Activated CD4-positive, alpha-beta T cell treated with anti-CD3 and anti-CD28 coated beads, Interleukin-2, amount 10 ng/mL, durations not matched to agents 24 days and 14 days (primary cell): ENCODE measurements at regions not wholly inside any gene's neighbourhood (a gene's known extent, or its start where the extent isn't known, plus 50 kb on each side); places are given as distances from the start of the nearest gene placed in this dataset.

ENCODE experiments used
- DNase-seq: peaks from one replicate; pipeline ENCODE4 v3.0.0; 2022
- H3K27ac Mint-ChIP-seq: one replicate; pipeline ENCODE4 v1.8.0; 2022; ENCODE audit warnings: mild to moderate bottlenecking, mixed read lengths
- H3K27me3 Mint-ChIP-seq: one replicate; pipeline ENCODE4 v1.8.0; 2022; ENCODE audit warnings: mixed read lengths
- H3K36me3 Mint-ChIP-seq: one replicate; pipeline ENCODE4 v1.8.0; 2022; ENCODE audit warnings: low read depth, mild to moderate bottlenecking, mixed read lengths
- H3K4me1 Mint-ChIP-seq: one replicate; pipeline ENCODE4 v1.8.0; 2021; ENCODE audit warnings: mixed read lengths
- H3K4me3 Mint-ChIP-seq: one replicate; pipeline ENCODE4 v1.8.0; 2022; ENCODE audit warnings: mild to moderate bottlenecking, moderate library complexity, mixed read lengths
- H3K9me3 Mint-ChIP-seq: one replicate; pipeline ENCODE4 v1.8.0; 2021; ENCODE audit warnings: mixed read lengths
- intact Hi-C: fragments of 100-400 bp; cut with micrococcal nuclease; formaldehyde crosslinking; loops from one replicate; pipeline ENCODE4 v1.15.1; 2023

- H3K27me3 Mint-ChIP-seq = peaks cover 8% of the 10 kb centered on the region
- intact Hi-C loops = no loop called here
- no peak for DNase-seq
- no peaks in the 10 kb centered on the region for H3K4me1 Mint-ChIP-seq
- H3K36me3 Mint-ChIP-seq = no peaks in the 10 kb centered on the region
- H3K27ac Mint-ChIP-seq = no peak overlapping the region
- no peaks in the 10 kb centered on the region for H3K9me3 Mint-ChIP-seq
- no peak overlapping the region for H3K4me3 Mint-ChIP-seq
Observed at GRCh38 chr9:3161912-3162311, 318.0 kb upstream of the PUM3 start.

- Mint-ChIP-seq H3K4me1 (no peaks in the 10 kb centered on the region), H3K36me3 (no peaks in the 10 kb centered on the region), H3K4me3 (no peak overlapping the region), H3K27ac (no peak overlapping the region), H3K27me3 (peaks cover 2% of the 10 kb centered on the region), H3K9me3 (no peaks in the 10 kb centered on the region)
- DNase-seq = no peak
- intact Hi-C loops = no loop called here
Observed at GRCh38 chr9:3157011-3157410, 313.1 kb upstream of the PUM3 start.

GRCh38 chr9:3151672-3152576, 308.0 kb upstream of the PUM3 start:
- H3K36me3 Mint-ChIP-seq = no peaks in the 10 kb centered on the region
- H3K27me3 Mint-ChIP-seq = peaks cover 2% of the 10 kb centered on the region
- DNase-seq = no peak
- no peak overlapping the region for H3K4me3 Mint-ChIP-seq
- H3K27ac Mint-ChIP-seq = no peak overlapping the region
- H3K9me3 Mint-ChIP-seq = peaks cover 3% of the 10 kb centered on the region
- no peaks in the 10 kb centered on the region for H3K4me1 Mint-ChIP-seq
- intact Hi-C loops = no loop called here

- intact Hi-C loops = no loop called here
- Mint-ChIP-seq H3K4me3 (no peak overlapping the region), H3K36me3 (no peaks in the 10 kb centered on the region), H3K9me3 (peaks cover 3% of the 10 kb centered on the region), H3K4me1 (no peaks in the 10 kb centered on the region), H3K27ac (no peak overlapping the region), H3K27me3 (peaks cover 2% of the 10 kb centered on the region)
- DNase-seq = no peak
Observed at GRCh38 chr9:3150074-3150473, 306.2 kb upstream of the PUM3 start.

GRCh38 chr9:3138231-3139229, 294.6 kb upstream of the PUM3 start:
- intact Hi-C loops = no loop called here
- Mint-ChIP-seq H3K4me3 (no peak overlapping the region), H3K36me3 (no peaks in the 10 kb centered on the region), H3K9me3 (no peaks in the 10 kb centered on the region), H3K4me1 (no peaks in the 10 kb centered on the region), H3K27ac (no peak overlapping the region), H3K27me3 (peaks cover 8% of the 10 kb centered on the region)
- no peak for DNase-seq

- Mint-ChIP-seq H3K27me3 (peaks cover 8% of the 10 kb centered on the region), H3K4me1 (no peaks in the 10 kb centered on the region), H3K27ac (no peak overlapping the region), H3K36me3 (no peaks in the 10 kb centered on the region), H3K4me3 (no peak overlapping the region), H3K9me3 (no peaks in the 10 kb centered on the region)
- intact Hi-C loops = no loop called here
- no peak for DNase-seq
Observed at GRCh38 chr9:3137347-3137695, 293.4 kb upstream of the PUM3 start.

GRCh38 chr9:3136686-3137346, 292.9 kb upstream of the PUM3 start:
- intact Hi-C loops = no loop called here
- Mint-ChIP-seq H3K27me3 (peaks cover 8% of the 10 kb centered on the region), H3K9me3 (no peaks in the 10 kb centered on the region), H3K36me3 (no peaks in the 10 kb centered on the region), H3K27ac (no peak overlapping the region), H3K4me1 (no peaks in the 10 kb centered on the region), H3K4me3 (no peak overlapping the region)
- DNase-seq = no peak

GRCh38 chr9:3136230-3136629, 292.3 kb upstream of the PUM3 start:
- peaks cover 8% of the 10 kb centered on the region for H3K27me3 Mint-ChIP-seq
- intact Hi-C loops = no loop called here
- no peaks in the 10 kb centered on the region for H3K4me1 Mint-ChIP-seq
- no peak overlapping the region for H3K27ac Mint-ChIP-seq
- no peak overlapping the region for H3K4me3 Mint-ChIP-seq
- no peaks in the 10 kb centered on the region for H3K36me3 Mint-ChIP-seq
- no peak for DNase-seq
- no peaks in the 10 kb centered on the region for H3K9me3 Mint-ChIP-seq

- no peaks in the 10 kb centered on the region for H3K4me1 Mint-ChIP-seq
- no peaks in the 10 kb centered on the region for H3K27me3 Mint-ChIP-seq
- no peak for DNase-seq
- no peaks in the 10 kb centered on the region for H3K9me3 Mint-ChIP-seq
- no peak overlapping the region for H3K4me3 Mint-ChIP-seq
- H3K36me3 Mint-ChIP-seq = no peaks in the 10 kb centered on the region
- intact Hi-C loops = no loop called here
- no peak overlapping the region for H3K27ac Mint-ChIP-seq
Observed at GRCh38 chr9:3127564-3127963, 283.7 kb upstream of the PUM3 start.

- no peaks in the 10 kb centered on the region for H3K9me3 Mint-ChIP-seq
- no peaks in the 10 kb centered on the region for H3K36me3 Mint-ChIP-seq
- intact Hi-C loops = no loop called here
- no peak for DNase-seq
- no peaks in the 10 kb centered on the region for H3K27me3 Mint-ChIP-seq
- H3K4me3 Mint-ChIP-seq = no peak overlapping the region
- H3K4me1 Mint-ChIP-seq = no peaks in the 10 kb centered on the region
- no peak overlapping the region for H3K27ac Mint-ChIP-seq
Observed at GRCh38 chr9:3125602-3126405, 281.9 kb upstream of the PUM3 start.

- Mint-ChIP-seq H3K4me1 (no peaks in the 10 kb centered on the region), H3K27ac (no peak overlapping the region), H3K27me3 (no peaks in the 10 kb centered on the region), H3K36me3 (no peaks in the 10 kb centered on the region), H3K9me3 (no peaks in the 10 kb centered on the region), H3K4me3 (no peak overlapping the region)
- intact Hi-C loops = no loop called here
- no peak for DNase-seq
Observed at GRCh38 chr9:3124001-3124400, 280.1 kb upstream of the PUM3 start.

- H3K36me3 Mint-ChIP-seq = no peaks in the 10 kb centered on the region
- H3K27ac Mint-ChIP-seq = no peak overlapping the region
- no peaks in the 10 kb centered on the region for H3K27me3 Mint-ChIP-seq
- H3K4me1 Mint-ChIP-seq = no peaks in the 10 kb centered on the region
- intact Hi-C loops = no loop called here
- no peak overlapping the region for H3K4me3 Mint-ChIP-seq
- no peaks in the 10 kb centered on the region for H3K9me3 Mint-ChIP-seq
- no peak for DNase-seq
Observed at GRCh38 chr9:3118081-3118480, 274.2 kb upstream of the PUM3 start.

- Mint-ChIP-seq H3K4me3 (no peak overlapping the region), H3K9me3 (no peaks in the 10 kb centered on the region), H3K27ac (no peak overlapping the region), H3K4me1 (no peaks in the 10 kb centered on the region), H3K27me3 (peaks cover 2% of the 10 kb centered on the region), H3K36me3 (no peaks in the 10 kb centered on the region)
- no peak for DNase-seq
- intact Hi-C loops = no loop called here
Observed at GRCh38 chr9:3099646-3100045, 255.8 kb upstream of the PUM3 start.
